ENCODE measurements at regions not wholly inside any gene's neighbourhood (a gene's known extent, or its start where the extent isn't known, plus 50 kb on each side); places are given as distances from the start of the nearest gene placed in this dataset.

GRCh38 chr10:21069929-21070700 lies 173.0 kb upstream of the NEBL start:
- DNase-seq (ENCODE audit: insufficient read length, low spot score) = no peak
- FAIRE-seq = no peak

- no peak for FAIRE-seq
- DNase-seq (ENCODE audit: insufficient read length, low spot score) = no peak
Measured at GRCh38 chr10:21069278-21069677, 172.2 kb upstream of the NEBL start.

- DNase-seq (ENCODE audit: insufficient read length, low spot score) (no peak), FAIRE-seq (no peak)
Measured at GRCh38 chr10:21068026-21068656, 171.0 kb upstream of the NEBL start.

GRCh38 chr10:21065621-21066248 lies 168.6 kb upstream of the NEBL start:
- DNase-seq (ENCODE audit: insufficient read length, low spot score) = no peak
- FAIRE-seq = no peak

- DNase-seq (ENCODE audit: insufficient read length, low spot score) = no peak
- FAIRE-seq = no peak
Measured at GRCh38 chr10:21061982-21062381, 164.9 kb upstream of the NEBL start.

- no peak for FAIRE-seq
Measured at GRCh38 chr10:21061184-21061583, 164.1 kb upstream of the NEBL start.

GRCh38 chr10:21060626-21061025 lies 163.5 kb upstream of the NEBL start:
- FAIRE-seq (no peak), DNase-seq (ENCODE audit: insufficient read length, low spot score) (no peak)

More at GRCh38 chr10:21061184-21061583, 164.1 kb upstream of the NEBL start:
- no peak for DNase-seq (ENCODE audit: insufficient read length, low spot score)

- FAIRE-seq (no peak), DNase-seq (ENCODE audit: insufficient read length, low spot score) (no peak)
Measured at GRCh38 chr10:21057989-21058388, 160.9 kb upstream of the NEBL start.

- DNase-seq (ENCODE audit: insufficient read length, low spot score) (no peak), FAIRE-seq (no peak)
Measured at GRCh38 chr10:21057436-21057835, 160.3 kb upstream of the NEBL start.

- FAIRE-seq (no peak), DNase-seq (ENCODE audit: insufficient read length, low spot score) (no peak)
Measured at GRCh38 chr10:21056461-21056860, 159.3 kb upstream of the NEBL start.

- FAIRE-seq (no peak), DNase-seq (ENCODE audit: insufficient read length, low spot score) (no peak)
Measured at GRCh38 chr10:21055339-21056135, 158.4 kb upstream of the NEBL start.

- no peak for DNase-seq (ENCODE audit: insufficient read length, low spot score)
- no peak for FAIRE-seq
Measured at GRCh38 chr10:21053953-21054690, 157.0 kb upstream of the NEBL start.

GRCh38 chr10:21052709-21053104 lies 155.6 kb upstream of the NEBL start:
- DNase-seq (ENCODE audit: insufficient read length, low spot score) (no peak), FAIRE-seq (no peak)

- FAIRE-seq = no peak
- no peak for DNase-seq (ENCODE audit: insufficient read length, low spot score)
Measured at GRCh38 chr10:21052072-21052708, 155.1 kb upstream of the NEBL start.

GRCh38 chr10:21049482-21049881 lies 152.4 kb upstream of the NEBL start:
- DNase-seq (ENCODE audit: insufficient read length, low spot score) (no peak), FAIRE-seq (no peak)

- no peak for FAIRE-seq
- no peak for DNase-seq (ENCODE audit: insufficient read length, low spot score)
Measured at GRCh38 chr10:21048068-21048467, 151.0 kb upstream of the NEBL start.

- DNase-seq (ENCODE audit: insufficient read length, low spot score) = no peak
- FAIRE-seq = no peak
Measured at GRCh38 chr10:21047511-21047910, 150.4 kb upstream of the NEBL start.

GRCh38 chr10:21047096-21047495 lies 150.0 kb upstream of the NEBL start:
- FAIRE-seq = no peak
- DNase-seq (ENCODE audit: insufficient read length, low spot score) = no peak

GRCh38 chr10:21043044-21043443 lies 145.9 kb upstream of the NEBL start:
- FAIRE-seq = no peak

GRCh38 chr10:21042536-21042935 lies 145.4 kb upstream of the NEBL start:
- no peak for DNase-seq (ENCODE audit: insufficient read length, low spot score)
- no peak for FAIRE-seq

More at GRCh38 chr10:21043044-21043443, 145.9 kb upstream of the NEBL start:
- DNase-seq (ENCODE audit: insufficient read length, low spot score) = no peak

All from GM19239 (cell line).